Inferior parietal cortex (tissue), 1 donor: ENCODE measurements at regions not wholly inside any gene's neighbourhood (a gene's known extent, or its start where the extent isn't known, plus 50 kb on each side); places are given as distances from the start of the nearest gene placed in this dataset.
"Not testable (repeated sequence)": the region's sequence is repeated elsewhere in the genome, so short reads cannot be mapped to it uniquely, and the experiment has no call there.

Experiments used
- DNase-seq: peaks from one replicate; pipeline ENCODE4 v3.0.0-alpha.2; 2016; ENCODE audit errors: extremely low spot score

DNA sequence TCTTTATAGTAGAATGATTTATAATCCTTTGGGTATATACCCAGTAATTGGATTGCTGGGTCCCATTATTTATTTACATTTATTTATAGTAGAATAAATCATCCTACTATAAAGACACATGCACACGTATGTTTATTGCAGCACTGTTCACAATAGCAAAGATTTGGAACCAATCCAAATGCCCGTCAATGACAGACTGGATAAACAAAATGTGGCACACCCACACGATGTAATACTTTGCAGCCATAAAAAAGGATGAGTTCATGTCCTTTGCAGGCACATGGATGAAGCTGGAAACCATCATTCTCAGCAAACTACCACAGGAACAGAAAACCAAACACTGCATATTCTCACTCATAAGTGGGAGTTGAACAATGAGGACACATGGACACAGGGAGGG lies 869.0 kb upstream of the SORCS1 start:
- DNase-seq = not testable (repeated sequence)

DNA sequence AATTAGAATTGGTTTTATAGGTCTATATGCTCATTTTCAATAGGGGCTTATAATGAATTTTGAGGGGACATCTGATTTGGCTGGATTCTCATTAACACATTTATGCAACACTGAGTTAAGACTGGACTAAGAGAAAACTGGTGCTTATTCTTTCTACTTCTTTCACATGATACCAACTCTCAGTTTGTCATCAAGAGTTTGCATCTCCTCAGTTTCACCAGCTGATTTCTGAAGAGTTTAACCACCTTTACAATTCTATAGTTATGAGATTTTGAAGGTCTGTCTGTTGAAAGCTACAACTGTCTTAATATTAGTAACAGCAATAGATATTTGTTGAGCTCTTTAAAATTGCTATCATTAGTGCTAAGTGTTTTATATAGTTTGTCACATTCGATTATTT lies 867.0 kb upstream of the SORCS1 start:
- no peak for DNase-seq

DNA sequence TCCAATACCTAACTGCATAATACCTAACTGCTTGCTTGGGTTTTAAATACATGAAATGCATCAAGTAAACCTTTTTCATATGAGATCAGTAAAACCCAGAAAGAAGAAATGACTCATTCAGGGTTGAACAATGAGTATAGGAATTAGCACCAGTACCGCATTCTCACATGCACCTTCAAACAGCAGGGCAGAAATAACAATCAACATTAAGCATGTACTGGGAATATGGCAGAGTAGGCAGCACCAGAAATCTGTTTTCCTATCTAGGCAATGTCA lies 850.3 kb upstream of the SORCS1 start:
- no peak for DNase-seq

DNA sequence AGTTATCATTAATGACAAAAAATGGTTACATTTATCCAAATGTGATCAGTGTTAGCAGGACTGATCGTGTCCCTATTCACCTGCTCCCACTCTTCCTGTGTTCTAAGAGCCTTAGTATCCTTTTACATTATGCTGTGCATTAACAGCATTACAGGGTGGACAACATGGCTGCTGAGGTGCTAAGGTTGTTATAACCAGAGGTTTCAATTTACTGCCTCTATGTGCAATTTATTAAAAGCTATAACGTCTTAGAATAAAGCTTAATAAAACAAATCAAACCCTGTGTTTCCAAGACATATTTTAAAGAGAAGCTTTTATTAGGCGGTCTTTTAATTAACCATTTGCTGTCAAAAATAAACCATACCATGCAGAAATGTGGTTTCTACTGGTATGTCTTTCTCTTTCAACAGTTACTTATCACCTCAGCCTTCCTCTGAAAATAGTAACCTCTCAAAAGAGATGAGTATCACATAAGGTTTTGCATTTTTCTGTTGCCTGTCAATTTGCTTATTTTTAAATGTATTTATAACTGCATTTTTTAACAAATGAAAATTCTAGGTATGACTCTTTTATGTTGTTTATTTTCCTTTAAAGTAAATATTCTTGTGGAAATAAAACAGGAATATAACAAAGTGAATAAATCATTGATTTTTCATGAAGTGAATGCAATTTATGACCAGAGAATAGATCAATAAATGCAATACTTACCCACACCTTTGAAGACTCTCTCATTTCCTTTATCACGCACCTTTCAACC lies 849.8 kb upstream of the SORCS1 start:
- DNase-seq = no peak

DNA sequence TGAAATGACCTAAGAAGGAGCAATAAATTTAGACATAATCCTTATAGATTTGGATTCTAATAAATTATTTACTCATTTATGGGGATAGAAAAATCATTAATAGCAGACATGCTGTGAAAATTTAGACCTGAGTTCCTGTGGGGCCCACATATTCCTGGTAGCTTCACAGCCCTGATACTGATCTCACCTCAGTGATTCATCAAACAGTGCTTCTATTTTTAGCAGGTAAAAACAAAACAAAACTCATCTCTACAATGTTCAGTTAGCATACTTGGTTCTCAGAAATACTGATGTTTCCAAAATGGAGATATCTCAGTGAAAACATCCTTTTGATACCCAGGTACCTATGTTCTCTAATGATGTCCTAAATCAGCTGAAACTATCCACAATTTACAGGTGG lies 841.1 kb upstream of the SORCS1 start:
- no peak for DNase-seq

DNA sequence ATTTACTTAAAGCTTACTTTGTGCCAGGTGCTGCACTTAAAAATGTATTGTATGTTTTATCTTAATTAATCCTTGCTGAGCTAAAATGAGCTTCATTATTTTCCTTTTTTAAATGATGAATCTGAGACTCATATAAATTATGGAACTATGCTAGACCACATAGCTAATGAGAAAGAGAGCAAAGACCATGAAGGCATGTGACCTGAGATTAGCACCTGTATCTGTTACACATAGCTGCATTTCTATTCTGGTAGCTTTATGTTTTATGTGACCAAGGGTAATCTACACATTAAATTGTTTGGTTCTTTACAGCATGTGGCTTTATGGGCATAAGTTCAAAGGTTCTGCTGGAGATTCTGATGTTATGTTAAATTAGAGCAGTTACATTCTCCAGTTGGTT lies 839.1 kb upstream of the SORCS1 start:
- no peak for DNase-seq

DNA sequence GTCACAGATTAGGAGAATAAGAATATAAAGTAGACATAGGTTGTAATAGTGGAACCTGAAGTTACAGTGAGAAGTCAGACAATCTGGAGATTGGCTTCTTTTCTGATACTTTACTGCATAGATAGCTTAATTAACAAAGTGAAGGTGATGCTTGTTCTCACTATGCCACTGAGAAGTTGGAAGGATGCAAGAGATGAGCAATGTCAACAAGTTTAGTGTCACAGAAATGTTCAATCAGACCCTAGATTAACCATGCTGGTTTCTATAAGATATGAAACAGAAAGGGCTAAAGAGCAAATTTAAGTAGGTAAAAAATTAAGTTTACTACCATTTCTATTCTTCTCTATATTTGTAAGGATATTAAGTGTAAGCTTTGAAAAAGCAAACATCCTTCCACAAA lies 838.6 kb upstream of the SORCS1 start:
- no peak for DNase-seq

DNA sequence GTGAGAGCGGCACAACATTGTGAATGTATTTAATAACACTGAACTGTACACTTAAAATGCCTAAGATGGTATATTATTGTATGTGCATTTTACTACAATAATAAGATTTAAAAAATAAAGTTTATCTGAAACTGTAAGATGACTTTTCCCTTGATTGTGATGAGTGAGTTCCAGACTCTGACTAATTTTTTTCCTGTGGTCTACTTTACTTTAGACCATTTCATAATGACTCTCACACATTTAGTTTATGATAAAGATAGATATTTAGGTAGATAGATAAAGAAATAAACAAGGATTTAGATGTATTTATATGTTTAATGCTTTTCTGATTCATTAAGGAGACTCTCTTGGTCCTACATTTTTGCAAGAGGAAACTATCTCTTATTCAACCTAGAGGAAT lies 835.9 kb upstream of the SORCS1 start:
- no peak for DNase-seq

DNA sequence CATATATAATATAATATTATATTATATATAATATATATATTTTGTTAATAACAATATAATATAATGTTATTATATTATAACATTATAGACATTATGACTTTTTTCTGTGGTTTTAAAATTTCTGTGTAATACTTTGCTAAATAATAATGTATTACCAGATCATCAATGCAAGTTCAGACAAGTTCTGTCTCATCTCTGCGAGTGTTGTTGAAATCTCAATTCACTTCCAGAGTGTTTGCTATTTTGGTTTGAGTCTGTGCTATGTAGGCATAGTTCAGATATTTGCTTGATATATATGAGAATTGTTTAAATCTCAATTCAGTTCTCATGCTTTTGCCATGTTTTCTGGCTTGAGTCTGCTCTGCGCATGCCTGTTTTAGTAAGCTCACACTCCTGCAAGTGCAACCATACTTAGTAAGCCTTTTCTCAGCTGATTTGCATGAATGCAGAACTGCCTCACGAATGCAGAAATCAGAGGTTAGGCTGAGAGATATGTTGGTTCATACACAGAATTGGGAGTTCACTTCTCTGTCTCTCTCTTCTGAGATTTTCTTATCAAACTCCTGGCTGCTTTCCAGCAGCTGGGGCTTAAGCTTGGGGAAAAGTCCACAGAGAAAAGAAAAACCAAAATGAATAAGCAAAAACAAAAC lies 830.2 kb upstream of the SORCS1 start:
- DNase-seq = no peak

DNA sequence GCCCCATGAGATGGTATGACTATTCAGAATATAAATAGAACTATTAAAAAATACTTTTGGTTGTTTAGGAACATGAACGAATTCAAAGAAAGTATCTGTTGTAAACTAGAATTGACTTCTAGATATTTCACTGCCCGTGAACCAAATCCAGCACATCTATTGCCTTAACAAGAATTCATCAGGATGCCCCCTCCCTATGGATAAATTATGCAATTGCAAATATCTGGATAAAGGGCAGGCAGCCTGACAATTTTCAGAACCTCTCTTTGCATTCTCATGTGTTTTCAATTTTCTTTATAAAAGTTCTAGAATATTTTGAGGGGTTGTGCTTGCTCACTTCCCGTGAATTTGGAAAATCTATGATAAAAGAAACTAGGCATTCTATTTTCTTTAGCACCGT lies 822.1 kb upstream of the SORCS1 start:
- no peak for DNase-seq

DNA sequence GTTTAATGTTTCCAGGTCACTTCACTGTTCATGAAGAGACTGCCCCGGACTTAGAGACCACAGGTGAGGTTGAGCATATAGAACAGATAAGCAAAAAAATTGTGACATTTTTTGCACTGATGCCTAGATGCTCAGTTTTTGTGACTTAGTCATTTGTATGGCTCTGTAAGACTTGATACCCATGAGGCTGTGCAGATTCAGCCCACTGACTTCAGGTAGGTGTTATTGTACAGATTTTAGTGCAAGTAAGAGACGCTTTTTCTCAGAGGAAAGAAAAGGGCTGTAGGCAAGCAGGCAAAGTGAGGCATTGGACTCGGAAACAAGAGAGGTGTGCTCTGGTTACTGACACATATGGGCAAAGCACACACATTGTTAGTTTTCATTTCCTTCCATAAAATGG lies 820.1 kb upstream of the SORCS1 start:
- DNase-seq = no peak

DNA sequence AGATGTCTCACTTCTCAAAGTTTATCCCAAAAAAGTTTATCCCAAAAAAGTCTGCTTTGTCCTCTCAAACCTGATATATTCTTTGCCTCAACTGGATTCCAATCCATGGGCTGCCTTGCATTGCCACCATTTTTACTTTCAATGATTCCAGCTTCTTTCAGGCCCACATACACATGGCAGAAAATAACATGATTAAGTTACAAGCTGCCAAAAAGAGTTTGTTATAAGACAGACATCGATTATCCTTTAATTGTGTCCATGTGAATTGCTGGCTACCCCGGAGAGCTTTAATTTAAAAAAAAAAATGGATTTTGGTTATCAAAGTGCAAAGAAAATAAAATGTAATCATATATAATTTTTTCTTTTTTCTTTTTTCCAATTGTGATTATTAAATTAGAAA lies 819.6 kb upstream of the SORCS1 start:
- DNase-seq = no peak

DNA sequence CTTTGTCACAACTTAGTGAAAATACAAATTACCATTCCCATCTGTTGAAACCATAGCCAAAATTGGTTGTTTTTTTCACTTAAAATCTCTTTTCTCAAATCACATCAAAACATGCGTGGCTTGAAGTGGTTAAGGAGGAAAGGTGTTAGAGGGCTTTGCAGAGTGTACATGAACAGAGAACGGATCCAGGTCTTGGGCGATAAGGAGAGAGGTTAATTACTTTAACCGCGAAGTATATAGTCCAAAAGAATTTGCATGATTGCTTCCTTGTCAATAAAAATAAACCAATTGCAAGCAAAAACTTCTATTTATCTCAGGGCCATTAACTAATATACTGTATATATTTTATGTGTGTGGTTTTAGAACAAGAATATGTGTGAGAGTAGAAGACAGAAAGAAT lies 813.9 kb upstream of the SORCS1 start:
- no peak for DNase-seq

DNA sequence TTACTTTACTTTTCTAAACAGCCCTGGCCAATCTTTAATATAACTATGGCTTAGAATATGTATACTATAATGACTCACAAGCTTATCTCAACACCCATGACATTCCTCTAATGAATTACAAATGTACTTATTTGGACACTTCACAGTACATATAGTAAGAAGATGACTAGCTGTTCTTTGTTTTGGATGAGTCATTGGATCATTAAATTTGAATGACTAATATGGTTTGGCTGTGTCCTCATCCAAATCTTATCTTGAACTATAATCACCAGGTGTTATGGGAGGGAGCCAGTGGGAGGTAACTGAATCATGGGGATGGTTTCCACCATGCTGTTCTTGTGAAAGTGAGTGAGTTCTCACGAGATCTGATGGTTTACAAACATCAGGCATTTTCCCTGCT lies 807.5 kb upstream of the SORCS1 start:
- no peak for DNase-seq

DNA sequence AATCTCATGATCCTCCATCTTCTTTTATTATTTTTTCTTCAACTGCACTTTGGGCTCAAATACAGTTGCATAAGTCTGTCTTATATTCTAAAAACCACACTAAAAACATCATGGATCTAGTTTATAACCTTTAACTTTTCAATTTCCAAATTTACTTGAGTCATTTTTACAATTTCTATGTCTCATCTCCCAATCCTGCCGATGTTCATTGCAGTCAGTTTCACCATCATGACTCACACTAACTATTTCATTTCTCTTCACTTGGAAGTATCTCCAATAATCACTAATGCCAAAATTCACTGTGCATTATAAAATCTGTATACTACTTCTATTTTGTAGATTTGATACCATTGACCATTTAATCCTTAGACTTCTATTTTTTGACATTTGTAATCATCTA lies 806.9 kb upstream of the SORCS1 start:
- DNase-seq = no peak

DNA sequence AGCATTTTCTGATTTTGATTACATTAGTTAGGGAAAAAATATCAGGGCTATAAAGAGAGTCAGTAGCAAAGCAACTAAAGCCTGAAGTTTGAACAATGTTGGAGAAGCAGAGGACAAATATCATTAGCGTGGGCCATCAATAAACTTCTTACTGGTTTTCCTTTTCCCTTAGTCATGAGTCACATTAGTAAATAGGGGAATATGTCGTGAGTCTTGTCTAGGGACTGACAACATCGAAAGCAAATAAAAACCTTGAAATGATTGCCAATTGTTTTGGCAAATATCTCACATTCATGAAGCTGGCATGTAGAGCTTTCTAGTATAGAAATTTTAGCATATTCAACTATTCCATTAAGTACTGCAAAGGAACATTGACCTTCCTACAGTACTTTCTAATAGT lies 806.0 kb upstream of the SORCS1 start:
- DNase-seq = no peak

DNA sequence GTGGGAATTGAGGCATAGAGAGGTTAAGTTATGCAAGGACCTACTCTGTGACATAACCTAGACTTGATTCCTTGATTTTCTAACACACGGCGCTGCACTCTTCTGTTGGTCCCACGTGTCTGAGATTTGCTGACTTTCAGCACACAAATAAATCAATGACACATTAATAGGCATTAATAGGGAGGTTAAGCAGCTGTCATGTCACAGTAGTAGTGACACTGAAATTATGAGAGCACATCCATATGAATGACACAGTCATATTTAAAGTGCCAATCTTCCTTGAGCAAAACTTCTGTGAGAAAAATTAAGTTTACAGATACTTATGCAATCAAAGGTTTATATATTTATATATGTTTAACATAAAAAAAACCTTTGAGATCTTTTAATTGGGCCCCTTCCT lies 805.4 kb upstream of the SORCS1 start:
- DNase-seq = no peak

DNA sequence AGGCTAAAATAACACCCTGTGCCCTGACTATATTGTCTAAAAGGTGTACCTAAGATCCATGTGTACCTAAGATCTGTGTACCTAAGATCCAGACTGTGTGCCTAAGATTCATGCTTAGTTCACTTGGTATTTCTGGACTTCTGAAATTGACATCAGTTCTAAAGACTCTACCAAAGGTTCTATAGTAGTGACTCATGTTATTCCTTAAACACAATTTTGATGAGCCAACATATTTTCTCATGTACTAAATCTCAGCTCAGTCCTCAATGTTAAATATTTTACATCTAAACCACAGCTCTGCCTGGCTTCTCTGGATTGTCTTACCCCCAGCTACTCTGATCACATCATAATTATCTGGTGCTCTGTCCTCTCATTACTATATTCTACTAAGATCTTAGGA lies 802.3 kb upstream of the SORCS1 start:
- no peak for DNase-seq

DNA sequence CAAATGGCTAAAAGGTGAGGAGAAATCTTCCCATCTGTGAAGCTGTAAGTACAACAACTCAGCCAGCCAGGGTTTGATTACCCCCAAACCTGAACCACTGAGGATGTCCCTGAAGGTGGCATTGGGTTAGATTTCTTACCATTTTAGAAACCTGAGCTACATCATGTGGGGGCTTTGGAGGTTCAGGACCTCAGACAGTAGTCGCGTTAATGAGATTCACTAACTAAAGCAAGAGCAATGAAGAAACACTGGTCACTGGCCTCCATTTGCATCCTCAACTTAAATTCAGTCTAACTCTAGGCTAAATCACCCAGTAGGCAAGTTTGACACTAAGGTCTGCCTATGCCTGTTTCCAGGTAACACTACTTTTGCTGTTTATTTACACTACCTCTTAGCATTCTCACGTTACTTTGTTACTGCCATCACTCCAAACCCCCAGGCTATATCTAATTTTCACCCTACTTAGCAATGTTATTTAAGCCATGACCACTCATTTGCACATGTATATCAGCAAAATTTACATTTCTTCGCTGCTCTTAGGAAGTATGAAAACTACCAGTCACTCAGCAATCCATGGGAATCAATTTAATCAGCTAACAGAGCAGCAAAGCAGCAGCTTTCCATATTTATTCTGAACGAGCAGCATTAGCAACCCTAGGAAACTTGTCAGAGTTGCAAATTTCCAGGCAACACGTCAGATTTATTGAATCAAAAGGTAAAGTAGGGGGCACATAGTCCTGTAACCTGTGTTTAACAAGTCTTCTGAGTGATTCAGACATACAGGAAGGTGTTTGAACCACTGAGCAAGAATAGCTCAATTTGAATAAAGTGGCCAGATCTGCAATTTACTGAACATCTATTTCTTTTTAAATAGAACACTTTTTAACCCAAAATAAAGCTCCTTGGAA lies 788.4 kb upstream of the SORCS1 start:
- DNase-seq = no peak

DNA sequence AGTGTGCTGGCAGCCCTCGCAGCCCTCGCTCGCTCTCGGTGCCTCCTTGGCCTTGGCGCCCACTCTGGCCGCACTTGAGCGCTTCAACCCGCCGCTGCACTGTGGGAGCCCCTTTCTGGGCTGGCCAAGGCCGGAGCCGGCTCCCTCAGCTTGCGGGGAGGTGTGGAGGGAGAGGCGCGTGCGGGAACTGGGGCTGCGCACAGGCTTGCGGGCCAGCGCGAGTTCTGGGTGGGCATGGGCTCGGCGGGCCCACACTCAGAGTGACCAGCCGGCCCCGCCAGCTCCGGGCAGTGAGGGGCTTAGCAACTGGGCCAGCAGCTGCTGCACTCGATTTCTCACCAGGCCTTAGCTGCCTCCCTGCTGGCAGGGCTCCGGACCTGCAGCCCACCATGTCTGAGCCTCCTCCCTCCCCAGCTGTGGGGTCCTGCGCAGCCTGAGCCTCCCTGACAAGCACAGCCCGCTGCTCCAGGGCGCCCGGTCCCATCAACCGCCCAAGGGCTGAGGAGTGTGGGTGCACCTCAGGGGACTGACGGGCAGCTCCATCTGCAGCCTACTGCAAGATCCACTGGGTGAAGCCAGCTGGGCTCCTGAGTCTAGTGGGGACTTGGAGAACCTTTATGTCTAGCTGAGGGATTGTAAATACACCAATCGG lies 786.0 kb upstream of the SORCS1 start:
- not testable (repeated sequence) for DNase-seq

DNA sequence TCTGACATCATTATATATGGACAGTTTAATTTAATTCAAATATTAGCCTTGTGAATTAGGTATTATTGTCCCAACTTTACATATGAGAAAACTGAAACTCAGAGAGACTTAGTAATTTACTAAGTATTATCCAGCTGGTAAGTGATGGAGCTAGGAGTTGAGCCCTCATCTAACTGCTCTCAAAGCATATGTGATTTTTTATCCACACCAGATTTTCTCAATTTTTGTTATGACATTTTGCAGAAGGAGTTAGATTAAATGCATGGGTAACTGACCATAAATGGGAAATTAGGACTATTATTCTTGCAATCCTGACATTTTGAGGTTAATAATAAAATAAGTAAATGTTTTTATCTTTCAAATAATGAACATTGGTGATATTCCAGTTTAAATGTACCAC lies 778.3 kb upstream of the SORCS1 start:
- no peak for DNase-seq

DNA sequence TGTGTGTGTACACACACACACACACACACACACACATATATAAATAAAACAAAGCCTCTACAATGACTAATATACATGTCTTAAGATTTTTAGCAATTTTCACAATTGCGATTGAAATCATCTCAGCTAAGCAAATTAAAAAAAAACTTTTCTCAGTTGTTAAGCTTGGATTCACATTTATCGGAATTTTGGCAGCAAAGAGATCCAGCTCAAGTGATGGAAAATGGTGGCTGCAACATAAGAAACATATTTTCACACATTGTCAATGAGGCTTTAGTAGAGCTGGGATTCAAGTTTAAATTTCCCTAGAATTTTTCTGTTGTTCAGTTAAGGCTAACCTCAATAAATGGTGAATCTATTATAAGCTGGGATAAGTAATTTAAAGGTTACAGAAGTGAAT lies 768.6 kb upstream of the SORCS1 start:
- no peak for DNase-seq

DNA sequence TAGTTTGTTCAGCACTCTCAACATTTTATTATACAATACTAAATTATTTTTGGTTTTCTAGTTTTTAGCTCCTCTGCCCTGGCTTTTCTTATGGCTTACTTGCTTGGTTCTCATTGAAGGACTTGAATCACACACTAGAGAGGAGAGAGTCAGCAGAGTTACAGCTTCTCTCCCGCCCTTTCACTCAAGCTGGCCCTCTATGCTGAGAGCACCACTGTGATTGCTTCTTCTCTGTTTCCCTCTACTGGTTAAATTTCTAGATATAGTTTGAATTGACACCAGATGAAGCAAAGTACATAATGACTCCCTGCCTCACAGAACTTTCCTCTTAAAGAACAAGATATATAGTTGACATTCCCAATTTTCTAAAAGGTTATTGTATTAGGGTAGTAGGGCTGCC lies 767.3 kb upstream of the SORCS1 start:
- DNase-seq = no peak
